ENCODE measurements at regions not wholly inside any gene's neighbourhood (a gene's known extent, or its start where the extent isn't known, plus 50 kb on each side); places are given as distances from the start of the nearest gene placed in this dataset.

DNA sequence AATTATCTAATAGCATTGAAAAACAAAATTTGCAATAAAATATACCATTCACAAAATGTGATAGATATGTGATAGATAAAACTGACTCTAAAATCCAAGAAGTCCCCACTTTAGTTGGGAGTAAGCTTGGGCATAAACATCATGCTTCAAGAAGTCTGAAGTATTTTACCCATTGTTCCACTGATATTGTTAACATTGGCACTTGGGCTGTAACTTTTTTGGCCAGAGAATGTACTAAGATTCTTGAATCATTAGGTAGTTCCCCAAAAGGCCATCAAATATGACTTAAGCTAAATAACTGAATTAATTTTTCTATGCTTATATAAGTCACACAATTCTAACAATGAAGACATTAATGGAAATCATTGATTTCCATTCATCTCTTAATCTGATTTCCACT is 413.6 kb downstream of the CDH2 start:
- no peak overlapping the region for H3K27ac ChIP-seq
- TF ChIP-seq, protein P1, sequence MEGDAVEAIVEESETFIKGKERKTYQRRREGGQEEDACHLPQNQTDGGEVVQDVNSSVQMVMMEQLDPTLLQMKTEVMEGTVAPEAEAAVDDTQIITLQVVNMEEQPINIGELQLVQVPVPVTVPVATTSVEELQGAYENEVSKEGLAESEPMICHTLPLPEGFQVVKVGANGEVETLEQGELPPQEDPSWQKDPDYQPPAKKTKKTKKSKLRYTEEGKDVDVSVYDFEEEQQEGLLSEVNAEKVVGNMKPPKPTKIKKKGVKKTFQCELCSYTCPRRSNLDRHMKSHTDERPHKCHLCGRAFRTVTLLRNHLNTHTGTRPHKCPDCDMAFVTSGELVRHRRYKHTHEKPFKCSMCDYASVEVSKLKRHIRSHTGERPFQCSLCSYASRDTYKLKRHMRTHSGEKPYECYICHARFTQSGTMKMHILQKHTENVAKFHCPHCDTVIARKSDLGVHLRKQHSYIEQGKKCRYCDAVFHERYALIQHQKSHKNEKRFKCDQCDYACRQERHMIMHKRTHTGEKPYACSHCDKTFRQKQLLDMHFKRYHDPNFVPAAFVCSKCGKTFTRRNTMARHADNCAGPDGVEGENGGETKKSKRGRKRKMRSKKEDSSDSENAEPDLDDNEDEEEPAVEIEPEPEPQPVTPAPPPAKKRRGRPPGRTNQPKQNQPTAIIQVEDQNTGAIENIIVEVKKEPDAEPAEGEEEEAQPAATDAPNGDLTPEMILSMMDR (IDR thresholded peaks at IDR 0.05) = no peak
- no peaks in the 10 kb centered on the region for H3K4me1 ChIP-seq (ENCODE audit: control insufficient read depth in 1 of 2, insufficient read depth in 1 of 2, low read depth in 1 of 2, low read length in 1 of 2)
- H3K9me3 ChIP-seq = no peaks in the 10 kb centered on the region
- H3K4me3 ChIP-seq (ENCODE audit: low read depth in 1 of 2, low read length in 1 of 2) = no peak overlapping the region
- H3K27me3 ChIP-seq = no peaks in the 10 kb centered on the region
- no peaks in the 10 kb centered on the region for H3K36me3 ChIP-seq

DNA sequence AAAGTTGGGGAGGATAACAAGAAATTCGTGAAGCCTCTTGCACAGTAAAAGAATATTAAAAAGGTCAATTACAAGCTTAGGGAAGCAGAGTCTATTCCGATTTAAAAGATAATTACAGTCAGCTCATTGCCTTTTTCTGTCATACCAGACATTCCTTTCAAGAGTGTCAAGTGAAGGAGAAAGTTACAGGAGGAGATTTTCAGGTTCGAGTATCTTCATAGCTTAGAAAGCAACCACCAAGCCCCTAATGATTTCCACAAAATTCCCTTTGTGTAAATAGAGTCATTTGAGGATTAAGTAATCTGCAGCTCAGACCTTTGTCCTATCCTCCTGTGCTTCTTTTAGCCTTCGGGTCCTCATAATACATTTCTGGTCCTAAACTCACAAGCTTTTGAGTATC is 414.9 kb downstream of the CDH2 start:
- Histone ChIP-seq H3K9me3 (no peaks in the 10 kb centered on the region), H3K36me3 (no peaks in the 10 kb centered on the region), H3K27ac (no peak overlapping the region), H3K27me3 (no peaks in the 10 kb centered on the region), H3K4me1 (ENCODE audit: control insufficient read depth in 1 of 2, insufficient read depth in 1 of 2, low read depth in 1 of 2, low read length in 1 of 2) (no peaks in the 10 kb centered on the region), H3K4me3 (ENCODE audit: low read depth in 1 of 2, low read length in 1 of 2) (no peak overlapping the region)
- TF ChIP-seq, protein P1 (IDR thresholded peaks at IDR 0.05) = no peak

- Histone ChIP-seq H3K27me3 (no peaks in the 10 kb centered on the region), H3K27ac (no peak overlapping the region), H3K36me3 (no peaks in the 10 kb centered on the region), H3K9me3 (no peaks in the 10 kb centered on the region), H3K4me1 (ENCODE audit: control insufficient read depth in 1 of 2, insufficient read depth in 1 of 2, low read depth in 1 of 2, low read length in 1 of 2) (no peaks in the 10 kb centered on the region), H3K4me3 (ENCODE audit: low read depth in 1 of 2, low read length in 1 of 2) (no peak overlapping the region)
- TF ChIP-seq, protein P1 (IDR thresholded peaks at IDR 0.05) = no peak
Measured at GRCh38 chr18:27752944-27753343, 424.0 kb downstream of the CDH2 start.

DNA sequence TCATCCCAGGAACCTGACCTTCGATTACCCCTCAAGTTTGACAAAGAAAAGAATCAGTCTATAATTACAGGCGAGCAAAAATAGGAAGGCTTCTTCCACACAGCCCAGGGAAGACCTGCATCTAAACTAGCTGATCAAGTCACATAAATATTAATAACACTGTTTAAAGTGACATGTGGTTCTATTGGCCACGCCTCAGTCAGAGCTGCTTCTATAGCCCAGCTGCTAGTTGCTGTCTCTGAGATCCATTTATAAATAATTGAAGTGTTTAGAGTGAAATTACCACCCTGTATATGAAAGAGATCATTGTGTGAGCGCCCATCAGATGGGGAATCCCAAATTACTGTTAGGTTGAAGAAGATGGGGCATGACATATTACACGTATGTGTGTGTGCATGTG is 426.0 kb downstream of the CDH2 start:
- H3K9me3 ChIP-seq = no peaks in the 10 kb centered on the region
- TF ChIP-seq, protein P1 (IDR thresholded peaks at IDR 0.05) = no peak

GRCh38 chr18:27750014-27750413 is 426.9 kb downstream of the CDH2 start:
- Histone ChIP-seq H3K9me3 (no peaks in the 10 kb centered on the region), H3K4me3 (ENCODE audit: low read depth in 1 of 2, low read length in 1 of 2) (no peak overlapping the region), H3K27me3 (no peaks in the 10 kb centered on the region), H3K4me1 (ENCODE audit: control insufficient read depth in 1 of 2, insufficient read depth in 1 of 2, low read depth in 1 of 2, low read length in 1 of 2) (no peaks in the 10 kb centered on the region), H3K27ac (no peak overlapping the region), H3K36me3 (no peaks in the 10 kb centered on the region)
- TF ChIP-seq, protein P1 (IDR thresholded peaks at IDR 0.05) = no peak

More for the DNA sequence above, 426.0 kb downstream of the CDH2 start:
- no peaks in the 10 kb centered on the region for H3K4me1 ChIP-seq (ENCODE audit: control insufficient read depth in 1 of 2, insufficient read depth in 1 of 2, low read depth in 1 of 2, low read length in 1 of 2)
- H3K36me3 ChIP-seq = no peaks in the 10 kb centered on the region
- H3K4me3 ChIP-seq (ENCODE audit: low read depth in 1 of 2, low read length in 1 of 2) = no peak overlapping the region
- H3K27ac ChIP-seq = no peak overlapping the region
- H3K27me3 ChIP-seq = no peaks in the 10 kb centered on the region

DNA sequence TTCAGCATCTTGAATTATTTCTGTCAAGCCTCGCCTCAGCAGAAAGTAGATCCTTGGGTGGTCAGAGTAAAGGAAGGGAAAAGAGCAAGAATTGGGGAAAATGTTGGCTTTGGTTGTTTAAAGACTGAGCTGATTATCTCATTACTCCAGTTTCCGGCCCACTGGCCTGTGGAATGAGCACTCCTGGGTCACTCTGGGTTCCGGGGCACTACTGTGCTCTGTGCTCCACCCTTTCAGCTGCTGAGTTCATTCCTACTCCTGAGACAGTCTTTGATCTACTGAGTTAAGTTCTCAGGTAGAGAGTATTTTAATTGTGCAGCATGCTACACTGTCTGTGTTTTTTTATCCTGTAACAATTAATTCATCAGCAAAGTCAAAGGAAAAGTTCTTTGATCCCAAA is 427.7 kb downstream of the CDH2 start:
- TF ChIP-seq, protein P1 (IDR thresholded peaks at IDR 0.05) = no peak
- no peak overlapping the region for H3K27ac ChIP-seq
- no peaks in the 10 kb centered on the region for H3K27me3 ChIP-seq
- H3K36me3 ChIP-seq = no peaks in the 10 kb centered on the region
- H3K9me3 ChIP-seq = no peaks in the 10 kb centered on the region
- H3K4me3 ChIP-seq (ENCODE audit: low read depth in 1 of 2, low read length in 1 of 2) = no peak overlapping the region
- H3K4me1 ChIP-seq (ENCODE audit: control insufficient read depth in 1 of 2, insufficient read depth in 1 of 2, low read depth in 1 of 2, low read length in 1 of 2) = no peaks in the 10 kb centered on the region
